ENCODE measurements at regions not wholly inside any gene's neighbourhood (a gene's known extent, or its start where the extent isn't known, plus 50 kb on each side); places are given as distances from the start of the nearest gene placed in this dataset.
"Not testable (repeated sequence)": the region's sequence is repeated elsewhere in the genome, so short reads cannot be mapped to it uniquely, and the experiment has no call there.

DNA sequence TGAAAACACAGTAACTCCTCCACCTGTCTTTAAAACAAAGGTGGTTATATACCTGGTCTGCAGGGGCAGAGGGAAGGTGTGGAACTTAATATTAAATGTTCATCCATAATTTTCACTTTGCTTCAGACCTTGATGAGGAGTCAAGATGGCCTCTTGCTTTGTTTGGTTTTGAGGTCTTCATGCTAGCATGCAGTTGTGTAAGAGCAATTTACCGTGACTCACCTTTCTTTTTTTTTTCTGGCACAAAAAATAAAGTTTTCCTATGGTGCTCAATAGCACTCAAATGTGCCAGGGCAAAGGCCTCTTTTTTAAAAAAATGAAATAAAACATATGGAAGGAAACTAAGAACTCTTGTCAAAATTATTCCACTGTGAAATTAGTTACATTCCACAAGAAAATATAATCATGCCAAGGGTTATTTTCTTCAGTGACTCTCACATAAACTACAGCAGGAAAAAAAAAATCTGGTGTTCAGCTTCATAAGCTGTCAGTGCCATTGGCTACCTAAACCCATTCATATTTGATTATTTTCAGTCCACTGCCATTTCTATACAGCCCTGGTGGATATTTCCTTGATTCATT, 128.2 kb downstream of the SLC7A11 start:
- Mint-ChIP-seq H3K9me3 (ENCODE audit: unreplicated experiment) (no peaks in the 10 kb centered on the region), H3K36me3 (ENCODE audit: unreplicated experiment) (no peaks in the 10 kb centered on the region), H3K4me1 (ENCODE audit: low read depth, unreplicated experiment) (peaks cover 12% of the 10 kb centered on the region), H3K27me3 (ENCODE audit: unreplicated experiment) (no peaks in the 10 kb centered on the region), H3K4me3 (ENCODE audit: unreplicated experiment) (no peak overlapping the region), H3K27ac (ENCODE audit: unreplicated experiment) (no peak overlapping the region)
- TF ChIP-seq, protein P1, sequence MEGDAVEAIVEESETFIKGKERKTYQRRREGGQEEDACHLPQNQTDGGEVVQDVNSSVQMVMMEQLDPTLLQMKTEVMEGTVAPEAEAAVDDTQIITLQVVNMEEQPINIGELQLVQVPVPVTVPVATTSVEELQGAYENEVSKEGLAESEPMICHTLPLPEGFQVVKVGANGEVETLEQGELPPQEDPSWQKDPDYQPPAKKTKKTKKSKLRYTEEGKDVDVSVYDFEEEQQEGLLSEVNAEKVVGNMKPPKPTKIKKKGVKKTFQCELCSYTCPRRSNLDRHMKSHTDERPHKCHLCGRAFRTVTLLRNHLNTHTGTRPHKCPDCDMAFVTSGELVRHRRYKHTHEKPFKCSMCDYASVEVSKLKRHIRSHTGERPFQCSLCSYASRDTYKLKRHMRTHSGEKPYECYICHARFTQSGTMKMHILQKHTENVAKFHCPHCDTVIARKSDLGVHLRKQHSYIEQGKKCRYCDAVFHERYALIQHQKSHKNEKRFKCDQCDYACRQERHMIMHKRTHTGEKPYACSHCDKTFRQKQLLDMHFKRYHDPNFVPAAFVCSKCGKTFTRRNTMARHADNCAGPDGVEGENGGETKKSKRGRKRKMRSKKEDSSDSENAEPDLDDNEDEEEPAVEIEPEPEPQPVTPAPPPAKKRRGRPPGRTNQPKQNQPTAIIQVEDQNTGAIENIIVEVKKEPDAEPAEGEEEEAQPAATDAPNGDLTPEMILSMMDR (IDR thresholded peaks at IDR 0.05; ENCODE audit: partially characterized antibody, unreplicated experiment), result no peak
- no peak for DNase-seq

DNA sequence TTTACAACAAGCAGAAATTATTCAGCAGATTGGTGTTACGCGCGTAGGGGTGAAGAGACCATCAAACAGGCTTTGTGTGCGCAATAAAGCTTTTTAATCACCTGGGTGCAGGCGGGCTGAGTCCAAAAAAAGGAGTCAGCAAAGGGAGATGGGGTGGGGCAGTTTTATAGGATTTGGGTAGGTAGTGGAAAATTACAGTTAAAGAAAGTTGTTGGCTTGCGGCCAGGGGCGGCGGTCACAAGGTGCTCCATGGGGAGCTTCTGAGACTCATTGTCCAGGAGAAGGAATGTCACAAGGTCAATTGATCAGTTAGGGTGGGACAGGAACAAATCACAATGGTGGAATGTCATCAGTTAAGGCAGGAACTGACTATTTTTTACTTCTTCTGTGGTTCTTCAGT, 129.3 kb downstream of the SLC7A11 start:
- H3K9me3 Mint-ChIP-seq (ENCODE audit: unreplicated experiment); H3K27me3 Mint-ChIP-seq (ENCODE audit: unreplicated experiment); H3K36me3 Mint-ChIP-seq (ENCODE audit: unreplicated experiment); DNase-seq: not testable (repeated sequence)
- Mint-ChIP-seq H3K27ac (ENCODE audit: unreplicated experiment) (peak overlapping the region; percentile 34), H3K4me1 (ENCODE audit: low read depth, unreplicated experiment) (peaks cover 12% of the 10 kb centered on the region), H3K4me3 (ENCODE audit: unreplicated experiment) (peak overlapping the region; percentile 3)

DNA sequence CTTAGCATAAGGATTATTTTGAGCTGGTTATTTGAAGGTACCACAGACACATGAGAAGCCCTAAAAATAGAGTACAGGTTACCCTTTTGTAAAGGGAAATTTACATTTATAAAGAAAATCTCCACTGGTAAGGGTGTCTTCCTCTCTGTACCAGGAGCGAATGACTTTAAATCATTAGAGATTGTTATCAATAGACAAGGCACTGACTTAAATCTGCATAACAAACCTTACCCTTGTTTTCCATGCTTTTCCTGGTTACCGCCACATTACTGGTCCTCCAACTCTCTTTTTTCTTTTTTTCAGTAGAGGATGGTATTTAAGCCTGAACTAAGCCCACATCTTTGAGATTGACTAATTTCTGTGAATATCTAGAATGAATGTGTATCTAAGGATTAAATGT, 129.8 kb downstream of the SLC7A11 start:
- no peak for DNase-seq
- TF ChIP-seq, protein P1 (IDR thresholded peaks at IDR 0.05; ENCODE audit: partially characterized antibody, unreplicated experiment), result no peak
- peaks cover 5% of the 10 kb centered on the region for H3K36me3 Mint-ChIP-seq (ENCODE audit: unreplicated experiment)
- H3K4me3 Mint-ChIP-seq (ENCODE audit: unreplicated experiment), result no peak overlapping the region
- H3K4me1 Mint-ChIP-seq (ENCODE audit: low read depth, unreplicated experiment), result peaks cover 12% of the 10 kb centered on the region
- peaks cover 4% of the 10 kb centered on the region for H3K9me3 Mint-ChIP-seq (ENCODE audit: unreplicated experiment)
- no peaks in the 10 kb centered on the region for H3K27me3 Mint-ChIP-seq (ENCODE audit: unreplicated experiment)
- H3K27ac Mint-ChIP-seq (ENCODE audit: unreplicated experiment), result no peak overlapping the region

DNA sequence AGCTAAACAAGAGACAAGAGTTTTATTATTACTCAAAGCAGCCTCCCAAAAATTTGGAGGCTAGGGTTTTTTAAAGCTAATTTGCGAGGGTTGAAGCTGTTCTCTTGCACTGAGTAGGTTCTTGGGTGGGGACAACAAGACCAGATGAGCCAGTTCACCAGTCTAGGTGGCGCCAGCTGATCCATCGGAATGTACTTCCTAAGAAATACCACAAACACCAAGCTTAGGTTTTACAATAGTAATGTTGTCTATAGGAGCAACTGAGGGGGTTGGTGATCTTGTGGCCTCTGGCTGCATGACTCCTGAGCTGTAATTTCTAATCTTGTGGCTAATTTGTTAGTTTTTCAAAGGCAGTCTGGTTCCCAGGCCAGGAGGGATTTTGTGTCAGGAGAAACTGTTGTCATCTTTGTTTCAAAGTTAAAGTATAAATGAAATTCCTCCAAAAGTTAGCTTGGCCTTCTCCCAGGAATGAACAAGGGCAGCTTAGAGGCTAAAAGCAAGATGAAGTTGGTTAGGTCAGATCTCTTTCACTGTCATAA, 130.6 kb downstream of the SLC7A11 start:
- TF ChIP-seq, protein P1 (IDR thresholded peaks at IDR 0.05; ENCODE audit: partially characterized antibody, unreplicated experiment), result no peak
- no peak overlapping the region for H3K4me3 Mint-ChIP-seq (ENCODE audit: unreplicated experiment)
- peaks cover 4% of the 10 kb centered on the region for H3K9me3 Mint-ChIP-seq (ENCODE audit: unreplicated experiment)
- no peaks in the 10 kb centered on the region for H3K27me3 Mint-ChIP-seq (ENCODE audit: unreplicated experiment)
- peaks cover 15% of the 10 kb centered on the region for H3K4me1 Mint-ChIP-seq (ENCODE audit: low read depth, unreplicated experiment)
- peak overlapping the region; percentile 33 for H3K27ac Mint-ChIP-seq (ENCODE audit: unreplicated experiment)
- peaks cover 5% of the 10 kb centered on the region for H3K36me3 Mint-ChIP-seq (ENCODE audit: unreplicated experiment)
- no peak for DNase-seq

DNA sequence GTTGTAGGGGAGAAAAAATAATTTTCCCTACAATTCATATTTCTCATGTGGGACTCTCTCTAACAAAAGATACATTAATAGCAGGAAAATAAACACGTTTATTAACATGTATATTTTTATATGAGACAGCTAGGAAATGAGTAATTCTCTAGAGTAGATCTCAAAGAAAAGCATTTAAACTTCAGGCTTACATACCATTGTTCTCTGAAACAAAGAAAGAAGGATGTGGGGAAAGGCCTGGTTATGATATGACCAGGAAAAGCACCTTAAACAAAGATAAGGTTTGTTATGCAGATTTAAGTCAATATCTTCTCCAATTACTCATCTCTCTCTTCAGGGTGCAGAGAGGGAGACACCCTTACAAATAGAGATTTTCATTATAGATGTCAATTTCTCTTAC, 131.3 kb downstream of the SLC7A11 start:
- H3K9me3 Mint-ChIP-seq (ENCODE audit: unreplicated experiment), result peaks cover 4% of the 10 kb centered on the region
- H3K4me3 Mint-ChIP-seq (ENCODE audit: unreplicated experiment), result no peak overlapping the region
- peaks cover 5% of the 10 kb centered on the region for H3K36me3 Mint-ChIP-seq (ENCODE audit: unreplicated experiment)
- peaks cover 15% of the 10 kb centered on the region for H3K4me1 Mint-ChIP-seq (ENCODE audit: low read depth, unreplicated experiment)
- TF ChIP-seq, protein P1 (IDR thresholded peaks at IDR 0.05; ENCODE audit: partially characterized antibody, unreplicated experiment), result no peak
- H3K27me3 Mint-ChIP-seq (ENCODE audit: unreplicated experiment), result no peaks in the 10 kb centered on the region
- no peak overlapping the region for H3K27ac Mint-ChIP-seq (ENCODE audit: unreplicated experiment)
- DNase-seq, result no peak

All from glutamatergic neuron (in vitro differentiated cells).